ENCODE measurements at regions not wholly inside any gene's neighbourhood (a gene's known extent, or its start where the extent isn't known, plus 50 kb on each side); places are given as distances from the start of the nearest gene placed in this dataset.

DNA sequence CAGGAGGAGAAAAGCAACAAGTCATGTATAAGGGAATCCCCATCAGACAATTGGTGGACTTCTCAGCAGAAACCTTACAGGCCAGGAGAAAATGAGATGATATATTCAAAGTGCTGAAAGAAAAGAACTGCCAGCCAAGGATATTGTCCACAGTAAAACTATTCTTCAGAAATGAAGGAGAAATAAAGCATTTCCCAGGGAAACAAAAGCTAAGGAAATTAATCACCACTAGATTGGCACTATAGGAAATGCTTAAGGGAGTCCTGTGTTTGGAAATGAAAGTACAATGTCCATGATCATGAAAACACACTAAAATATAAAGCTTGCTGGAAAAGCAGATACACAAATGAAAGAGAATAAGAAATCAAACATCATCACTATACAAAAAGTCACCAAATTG lies 282.0 kb downstream of the BLID start:
- no peak overlapping the region for H3K4me3 ChIP-seq
- H3K4me1 ChIP-seq: no peaks in the 10 kb centered on the region
- no peak for DNase-seq (ENCODE audit: extremely low spot score in 2 of 2)
- intact Hi-C loops (cut with DNase I): no loop called here
- H3K27ac ChIP-seq: no peak overlapping the region
- H3K9me3 ChIP-seq: peaks cover 9% of the 10 kb centered on the region
- no peaks in the 10 kb centered on the region for H3K27me3 ChIP-seq
- TF ChIP-seq, protein P1, sequence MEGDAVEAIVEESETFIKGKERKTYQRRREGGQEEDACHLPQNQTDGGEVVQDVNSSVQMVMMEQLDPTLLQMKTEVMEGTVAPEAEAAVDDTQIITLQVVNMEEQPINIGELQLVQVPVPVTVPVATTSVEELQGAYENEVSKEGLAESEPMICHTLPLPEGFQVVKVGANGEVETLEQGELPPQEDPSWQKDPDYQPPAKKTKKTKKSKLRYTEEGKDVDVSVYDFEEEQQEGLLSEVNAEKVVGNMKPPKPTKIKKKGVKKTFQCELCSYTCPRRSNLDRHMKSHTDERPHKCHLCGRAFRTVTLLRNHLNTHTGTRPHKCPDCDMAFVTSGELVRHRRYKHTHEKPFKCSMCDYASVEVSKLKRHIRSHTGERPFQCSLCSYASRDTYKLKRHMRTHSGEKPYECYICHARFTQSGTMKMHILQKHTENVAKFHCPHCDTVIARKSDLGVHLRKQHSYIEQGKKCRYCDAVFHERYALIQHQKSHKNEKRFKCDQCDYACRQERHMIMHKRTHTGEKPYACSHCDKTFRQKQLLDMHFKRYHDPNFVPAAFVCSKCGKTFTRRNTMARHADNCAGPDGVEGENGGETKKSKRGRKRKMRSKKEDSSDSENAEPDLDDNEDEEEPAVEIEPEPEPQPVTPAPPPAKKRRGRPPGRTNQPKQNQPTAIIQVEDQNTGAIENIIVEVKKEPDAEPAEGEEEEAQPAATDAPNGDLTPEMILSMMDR (IDR thresholded peaks at IDR 0.05): no peak
- TF ChIP-seq POLR2AphosphoS5 (IDR thresholded peaks at IDR 0.05; ENCODE audit: insufficient read depth in 1 of 2, low read depth in 1 of 2) (no peak), POLR2A (IDR thresholded peaks at IDR 0.05) (no peak)
- H3K36me3 ChIP-seq: no peaks in the 10 kb centered on the region

DNA sequence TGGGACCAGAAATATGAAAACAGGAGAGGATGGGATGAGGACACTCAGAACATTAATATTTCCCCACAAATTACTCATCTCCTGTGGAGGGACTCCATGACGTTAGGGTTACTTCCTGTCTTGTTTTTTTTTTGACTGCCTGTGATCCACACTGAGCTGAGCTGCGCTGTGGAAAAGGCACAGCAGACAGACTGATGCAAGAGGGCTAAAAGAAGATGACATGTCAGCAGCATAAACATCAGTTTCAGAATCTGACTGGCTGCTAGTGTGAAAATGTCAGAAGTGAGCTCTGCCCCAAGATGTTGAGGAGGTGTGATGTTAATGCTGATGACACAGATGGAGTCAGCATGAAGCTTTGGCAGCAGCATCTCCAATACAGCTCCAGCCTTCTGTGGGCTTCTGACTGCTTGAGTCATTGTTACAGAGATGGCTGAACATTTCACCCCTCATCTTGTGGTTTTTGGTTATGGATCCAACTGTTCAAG lies 286.8 kb downstream of the BLID start:
- TF ChIP-seq, protein P1 (IDR thresholded peaks at IDR 0.05): no peak
- TF ChIP-seq POLR2AphosphoS5 (IDR thresholded peaks at IDR 0.05; ENCODE audit: insufficient read depth in 1 of 2, low read depth in 1 of 2): no peak
- TF ChIP-seq POLR2A (IDR thresholded peaks at IDR 0.05): no peak
- H3K27ac ChIP-seq: peak overlapping the region; percentile 3
- no peaks in the 10 kb centered on the region for H3K36me3 ChIP-seq
- DNase-seq (ENCODE audit: extremely low spot score in 2 of 2): no peak
- no peaks in the 10 kb centered on the region for H3K4me1 ChIP-seq
- peaks cover 9% of the 10 kb centered on the region for H3K9me3 ChIP-seq
- no peaks in the 10 kb centered on the region for H3K27me3 ChIP-seq
- intact Hi-C loops (cut with DNase I): no loop called here
- H3K4me3 ChIP-seq: no peak overlapping the region

DNA sequence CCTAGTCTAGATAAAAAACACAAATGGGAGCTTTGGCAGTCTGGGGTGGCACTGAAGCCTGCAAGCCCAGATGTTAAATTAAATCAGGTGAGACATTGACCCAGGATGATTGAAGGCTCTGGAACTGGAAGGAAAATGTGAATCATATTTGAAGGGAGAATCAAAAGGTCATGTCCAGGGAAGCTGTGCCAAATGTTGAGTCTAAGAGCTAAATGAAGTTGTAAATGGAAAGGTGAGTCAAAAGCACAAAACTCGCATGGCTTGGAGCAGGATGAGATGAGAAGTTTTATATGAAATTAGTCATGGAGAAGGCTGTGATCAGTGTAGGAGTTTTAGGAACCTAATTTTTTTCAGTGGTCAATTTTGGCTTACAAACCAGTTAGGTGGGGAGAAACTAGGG lies 301.1 kb downstream of the BLID start:
- TF ChIP-seq POLR2A (IDR thresholded peaks at IDR 0.05): no peak
- TF ChIP-seq, protein P1 (IDR thresholded peaks at IDR 0.05): no peak
- no peak for TF ChIP-seq POLR2AphosphoS5 (IDR thresholded peaks at IDR 0.05; ENCODE audit: insufficient read depth in 1 of 2, low read depth in 1 of 2)
- DNase-seq (ENCODE audit: extremely low spot score in 2 of 2): no peak
- no peaks in the 10 kb centered on the region for H3K4me1 ChIP-seq
- intact Hi-C loops (cut with DNase I): no loop called here
- no peaks in the 10 kb centered on the region for H3K27me3 ChIP-seq
- H3K36me3 ChIP-seq: no peaks in the 10 kb centered on the region
- H3K9me3 ChIP-seq: no peaks in the 10 kb centered on the region
- H3K4me3 ChIP-seq: no peak overlapping the region
- no peak overlapping the region for H3K27ac ChIP-seq

DNA sequence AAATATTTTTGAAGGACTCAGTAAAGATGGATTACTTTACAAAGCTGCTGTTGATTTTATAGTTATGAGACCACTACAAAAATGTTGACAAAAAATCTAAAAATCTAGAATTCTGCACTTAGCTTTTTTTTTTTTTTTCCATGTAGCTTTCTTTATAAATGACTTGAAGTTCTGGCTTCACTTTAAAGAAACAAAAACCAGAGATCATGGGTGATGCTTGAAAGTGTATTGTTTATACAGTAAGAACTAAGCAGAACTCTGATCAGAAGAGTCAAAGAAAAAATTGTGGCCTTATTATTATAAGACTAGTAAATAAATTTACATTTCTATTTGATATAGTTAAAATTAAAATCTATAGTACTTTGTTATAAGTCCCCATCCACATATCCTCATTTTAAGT lies 301.7 kb downstream of the BLID start:
- H3K27ac ChIP-seq: no peak overlapping the region
- H3K4me3 ChIP-seq: no peak overlapping the region
- no peaks in the 10 kb centered on the region for H3K27me3 ChIP-seq
- no peaks in the 10 kb centered on the region for H3K36me3 ChIP-seq
- H3K4me1 ChIP-seq: no peaks in the 10 kb centered on the region
- H3K9me3 ChIP-seq: no peaks in the 10 kb centered on the region
- intact Hi-C loops (cut with DNase I): no loop called here
- TF ChIP-seq, protein P1 (IDR thresholded peaks at IDR 0.05): no peak
- TF ChIP-seq POLR2A (IDR thresholded peaks at IDR 0.05): no peak
- no peak for TF ChIP-seq POLR2AphosphoS5 (IDR thresholded peaks at IDR 0.05; ENCODE audit: insufficient read depth in 1 of 2, low read depth in 1 of 2)
- no peak for DNase-seq (ENCODE audit: extremely low spot score in 2 of 2)

DNA sequence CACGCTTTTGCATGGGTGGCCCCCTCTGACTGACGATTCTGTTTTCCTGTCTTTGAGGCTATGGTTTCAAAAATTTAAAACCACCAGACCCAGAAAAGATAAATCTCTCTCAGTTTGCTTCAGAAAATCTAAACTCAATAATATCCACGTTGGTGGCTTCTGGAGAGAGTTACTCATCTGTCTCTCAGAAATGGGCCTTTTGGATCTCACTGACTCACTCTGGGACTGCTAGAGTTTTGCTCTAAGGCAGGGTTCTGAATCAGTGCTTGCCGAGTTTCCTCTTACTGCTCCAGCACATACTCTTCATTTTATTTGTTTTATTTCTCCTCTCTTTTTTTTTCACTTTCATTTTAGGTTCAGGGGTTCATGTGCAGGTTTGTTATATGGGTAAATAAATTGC lies 305.7 kb downstream of the BLID start:
- intact Hi-C loops (cut with DNase I): no loop called here
- Histone ChIP-seq H3K27ac (no peak overlapping the region), H3K27me3 (no peaks in the 10 kb centered on the region), H3K4me3 (no peak overlapping the region), H3K36me3 (no peaks in the 10 kb centered on the region), H3K4me1 (no peaks in the 10 kb centered on the region), H3K9me3 (no peaks in the 10 kb centered on the region)
- DNase-seq (ENCODE audit: extremely low spot score in 2 of 2): no peak
- TF ChIP-seq POLR2A (IDR thresholded peaks at IDR 0.05): no peak

DNA sequence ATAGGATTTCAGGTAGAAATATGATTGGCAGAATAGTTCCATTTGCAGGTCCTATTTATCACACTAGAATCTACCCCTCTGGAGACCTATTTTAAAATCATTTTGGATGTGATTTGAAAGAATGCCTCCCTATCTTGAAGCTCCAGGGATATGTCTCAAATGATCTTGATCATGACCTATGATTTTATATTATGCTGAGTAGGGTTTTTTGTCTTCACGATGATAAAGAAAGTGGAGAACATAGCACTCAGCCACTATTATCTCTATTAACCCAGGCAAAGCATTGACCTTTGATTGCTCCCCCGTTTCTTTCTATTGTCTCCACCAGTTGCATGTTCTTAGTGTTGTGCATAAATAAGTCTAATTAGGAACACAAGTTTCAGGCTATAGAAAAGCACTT lies 307.9 kb downstream of the BLID start:
- no peak for DNase-seq (ENCODE audit: extremely low spot score in 2 of 2)
- no peak for TF ChIP-seq POLR2A (IDR thresholded peaks at IDR 0.05)
- TF ChIP-seq, protein P1 (IDR thresholded peaks at IDR 0.05): no peak
- TF ChIP-seq POLR2AphosphoS5 (IDR thresholded peaks at IDR 0.05; ENCODE audit: insufficient read depth in 1 of 2, low read depth in 1 of 2): no peak
- intact Hi-C loops (cut with DNase I): no loop called here
- Histone ChIP-seq H3K27ac (no peak overlapping the region), H3K4me1 (no peaks in the 10 kb centered on the region), H3K36me3 (no peaks in the 10 kb centered on the region), H3K27me3 (no peaks in the 10 kb centered on the region), H3K9me3 (no peaks in the 10 kb centered on the region), H3K4me3 (no peak overlapping the region)

All from vagina (tissue), 2 donors.